22Rv1 (cell line): ENCODE measurements at regions not wholly inside any gene's neighbourhood (a gene's known extent, or its start where the extent isn't known, plus 50 kb on each side); places are given as distances from the start of the nearest gene placed in this dataset.

Experiments used
- ZFX ChIP-seq: fragments of 450-650 bp; IDR thresholded peaks from 2 replicates; pipeline ENCODE4 v1.6.1; 2017; ENCODE audit warnings: antibody characterized with exemption, borderline replicate concordance
- TF ChIP-seq, protein P1 (sequence below): fragments of 450-650 bp; IDR thresholded peaks from 2 replicates; pipeline ENCODE4 v1.5.1; 2017; ENCODE audit warnings: mild to moderate bottlenecking

DNA sequence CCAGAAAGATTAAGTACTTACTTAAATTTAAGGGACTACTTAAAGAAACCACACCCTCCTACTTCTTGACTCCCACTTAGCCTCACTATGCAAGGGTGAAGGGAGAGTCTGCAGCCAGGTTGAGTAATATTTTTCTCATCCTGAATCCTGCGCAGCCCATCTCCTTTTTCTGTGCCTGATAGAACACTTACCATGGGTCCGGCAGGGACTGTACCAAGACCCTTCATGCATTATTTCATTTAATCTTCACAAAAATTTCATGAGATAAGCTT lies 562.6 kb upstream of the CFAP20DC start:
- TF ChIP-seq ZFX: no peak
- TF ChIP-seq, protein P1, sequence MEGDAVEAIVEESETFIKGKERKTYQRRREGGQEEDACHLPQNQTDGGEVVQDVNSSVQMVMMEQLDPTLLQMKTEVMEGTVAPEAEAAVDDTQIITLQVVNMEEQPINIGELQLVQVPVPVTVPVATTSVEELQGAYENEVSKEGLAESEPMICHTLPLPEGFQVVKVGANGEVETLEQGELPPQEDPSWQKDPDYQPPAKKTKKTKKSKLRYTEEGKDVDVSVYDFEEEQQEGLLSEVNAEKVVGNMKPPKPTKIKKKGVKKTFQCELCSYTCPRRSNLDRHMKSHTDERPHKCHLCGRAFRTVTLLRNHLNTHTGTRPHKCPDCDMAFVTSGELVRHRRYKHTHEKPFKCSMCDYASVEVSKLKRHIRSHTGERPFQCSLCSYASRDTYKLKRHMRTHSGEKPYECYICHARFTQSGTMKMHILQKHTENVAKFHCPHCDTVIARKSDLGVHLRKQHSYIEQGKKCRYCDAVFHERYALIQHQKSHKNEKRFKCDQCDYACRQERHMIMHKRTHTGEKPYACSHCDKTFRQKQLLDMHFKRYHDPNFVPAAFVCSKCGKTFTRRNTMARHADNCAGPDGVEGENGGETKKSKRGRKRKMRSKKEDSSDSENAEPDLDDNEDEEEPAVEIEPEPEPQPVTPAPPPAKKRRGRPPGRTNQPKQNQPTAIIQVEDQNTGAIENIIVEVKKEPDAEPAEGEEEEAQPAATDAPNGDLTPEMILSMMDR: no peak
